ENCODE measurements at regions not wholly inside any gene's neighbourhood (a gene's known extent, or its start where the extent isn't known, plus 50 kb on each side); places are given as distances from the start of the nearest gene placed in this dataset.

DNA sequence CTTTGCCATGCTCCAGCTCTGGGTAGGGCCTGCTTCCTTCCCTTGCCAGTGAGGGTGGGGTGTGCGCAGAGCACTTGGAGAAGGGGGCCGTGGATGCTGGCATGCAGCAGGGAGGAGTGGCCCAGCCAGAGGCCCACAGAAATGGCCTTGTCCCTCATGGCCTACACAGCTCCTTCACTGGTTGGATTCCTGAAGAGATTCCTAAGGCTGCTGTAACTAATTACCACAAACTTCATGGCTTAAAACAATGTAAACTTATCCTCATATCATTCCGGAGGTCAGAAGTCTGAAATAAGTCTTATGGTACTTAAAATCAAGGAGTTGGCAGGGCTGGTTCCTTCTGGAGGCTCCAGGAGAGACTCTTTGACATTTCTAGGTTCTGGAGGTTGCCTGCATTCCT lies 195.2 kb downstream of the GLI2 start:
- no peak for ATAC-seq (ENCODE audit: low FRiP score in 2 of 2)
- no peaks in the 10 kb centered on the region for H3K27me3 ChIP-seq
- WGBS, 2 donors = 87 to 91% methylated on average over 3 of the region's 3 CpGs
- no peak for DNase-seq
- no peaks in the 10 kb centered on the region for H3K9me3 ChIP-seq
- H3K4me1 ChIP-seq = peaks cover 0 to 10% (median 4%) of the 10 kb centered on the region in 4 donors
- no peaks in the 10 kb centered on the region for H3K36me3 ChIP-seq
- H3K4me3 ChIP-seq = no peak overlapping the region
- H3K27ac ChIP-seq = no peak overlapping the region
- TF ChIP-seq POLR2AphosphoS5 (IDR thresholded peaks at IDR 0.05) (no peak), CTCF (IDR thresholded peaks at IDR 0.05) (no peak), EP300 (IDR thresholded peaks at IDR 0.05) (no peak), POLR2A (IDR thresholded peaks at IDR 0.05) (no peak)

- Histone ChIP-seq H3K36me3 (no peaks in the 10 kb centered on the region), H3K27me3 (no peaks in the 10 kb centered on the region), H3K4me1 (peaks cover 3 to 11% (median 9%) of the 10 kb centered on the region in 4 donors), H3K4me3 (no peak overlapping the region), H3K27ac (no peak overlapping the region), H3K9me3 (no peaks in the 10 kb centered on the region)
- ATAC-seq (ENCODE audit: low FRiP score in 2 of 2) (no peak), DNase-seq (no peak)
- 74 to 79% methylated on average over 6 to 7 of the region's 7 CpGs for WGBS, 2 donors
- TF ChIP-seq EP300 (IDR thresholded peaks at IDR 0.05) (no peak), CTCF (IDR thresholded peaks at IDR 0.05) (no peak), POLR2A (IDR thresholded peaks at IDR 0.05) (no peak), POLR2AphosphoS5 (IDR thresholded peaks at IDR 0.05) (no peak)
These were observed 196.8 kb downstream of the GLI2 start for GRCh38 chr2:120932472-120932871.

GRCh38 chr2:120932881-120933280 lies 197.2 kb downstream of the GLI2 start:
- no peak for TF ChIP-seq POLR2A (IDR thresholded peaks at IDR 0.05)
- no peak for TF ChIP-seq CTCF (IDR thresholded peaks at IDR 0.05)
- TF ChIP-seq POLR2AphosphoS5 (IDR thresholded peaks at IDR 0.05) = no peak
- no peak for TF ChIP-seq EP300 (IDR thresholded peaks at IDR 0.05)
- H3K27me3 ChIP-seq = no peaks in the 10 kb centered on the region
- WGBS, 2 donors = 70 to 71% methylated on average over 5 to 7 of the region's 7 CpGs
- ATAC-seq (ENCODE audit: low FRiP score in 2 of 2) (no peak), DNase-seq (no peak)
- peaks cover 3 to 12% (median 10%) of the 10 kb centered on the region in 4 donors for H3K4me1 ChIP-seq
- H3K9me3 ChIP-seq = no peaks in the 10 kb centered on the region
- no peak overlapping the region for H3K27ac ChIP-seq
- no peak overlapping the region for H3K4me3 ChIP-seq
- no peaks in the 10 kb centered on the region for H3K36me3 ChIP-seq

DNA sequence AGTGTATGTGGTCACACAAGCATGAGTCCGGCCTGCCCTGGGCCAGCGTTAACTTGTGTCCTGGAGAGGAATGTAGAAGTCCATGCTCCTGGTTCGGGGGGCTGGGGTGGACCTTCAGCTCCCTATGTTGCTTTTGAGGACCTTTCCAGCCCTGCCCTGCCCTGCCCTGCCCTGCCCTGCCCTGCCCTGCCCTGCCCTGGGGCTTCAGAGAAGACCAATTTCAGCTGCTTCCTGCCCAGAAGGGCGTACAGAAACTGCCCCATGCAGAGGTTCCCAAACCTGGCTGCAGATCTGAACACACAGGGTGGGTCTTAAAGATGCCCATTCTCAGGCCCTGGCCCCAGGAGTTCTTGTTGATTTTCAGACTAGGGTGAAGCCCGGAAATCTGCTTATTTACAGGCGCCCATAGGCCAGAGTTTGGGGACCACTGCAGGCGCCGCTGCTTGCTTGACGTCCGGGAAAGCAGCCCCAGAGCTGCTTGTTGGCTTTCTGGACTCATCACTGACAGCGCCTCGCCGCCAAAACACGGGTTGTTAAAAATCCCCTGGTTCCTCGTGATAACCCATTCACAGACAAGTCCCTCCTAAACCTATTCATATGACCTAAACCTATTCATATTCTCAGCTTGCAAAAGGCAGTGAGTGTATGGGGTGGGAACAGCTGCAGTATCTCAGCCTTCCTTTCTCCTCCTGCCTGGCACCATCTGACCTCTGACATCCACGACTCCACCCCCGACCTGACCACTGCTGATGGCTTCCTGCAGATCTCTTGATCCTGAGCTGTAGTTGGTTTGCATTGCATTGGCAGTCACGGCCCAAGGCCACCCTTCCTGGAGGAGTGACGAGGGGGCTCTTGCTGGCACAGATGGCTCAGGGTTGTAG lies 198.3 kb downstream of the GLI2 start:
- DNase-seq (no peak), ATAC-seq (ENCODE audit: low FRiP score in 2 of 2) (no peak)
- Histone ChIP-seq H3K4me1 (peaks cover 6 to 12% (median 10%) of the 10 kb centered on the region in 4 donors), H3K9me3 (no peaks in the 10 kb centered on the region), H3K4me3 (no peak overlapping the region), H3K27me3 (no peaks in the 10 kb centered on the region), H3K27ac (no peak overlapping the region), H3K36me3 (no peaks in the 10 kb centered on the region)
- 62 to 81% methylated on average over 6 to 18 of the region's 19 CpGs for WGBS, 2 donors
- TF ChIP-seq POLR2AphosphoS5 (IDR thresholded peaks at IDR 0.05) (no peak), POLR2A (IDR thresholded peaks at IDR 0.05) (no peak), EP300 (IDR thresholded peaks at IDR 0.05) (no peak), CTCF (IDR thresholded peaks at IDR 0.05) (no peak)

Measured in upper lobe of left lung (tissue), 6 donors.